SU-DHL-6 (cell line): ENCODE measurements at regions not wholly inside any gene's neighbourhood (a gene's known extent, or its start where the extent isn't known, plus 50 kb on each side); places are given as distances from the start of the nearest gene placed in this dataset.

Experiments used
- EZH2phosphoT487 ChIP-seq: fragments of 200-600 bp; sonication (generic), shearing (Covaris generic); conservative IDR thresholded peaks from 2 replicates; pipeline ENCODE4 v1.6.1; 2018; ENCODE audit warnings: mild to moderate bottlenecking, antibody characterized with exemption, low read length, moderate library complexity, mixed read lengths
- TF ChIP-seq, protein P1 (sequence below): fragments of 200-600 bp; sonication (generic); IDR thresholded peaks from one replicate; pipeline ENCODE4 v1.5.1; 2017; ENCODE audit warnings: antibody characterized with exemption, mild to moderate bottlenecking, low read length, moderate library complexity; ENCODE audit not compliant: insufficient read depth, poor library complexity, severe bottlenecking

GRCh38 chr10:129253865-129254179 lies 213.2 kb upstream of the MGMT start:
- TF ChIP-seq, protein P1, sequence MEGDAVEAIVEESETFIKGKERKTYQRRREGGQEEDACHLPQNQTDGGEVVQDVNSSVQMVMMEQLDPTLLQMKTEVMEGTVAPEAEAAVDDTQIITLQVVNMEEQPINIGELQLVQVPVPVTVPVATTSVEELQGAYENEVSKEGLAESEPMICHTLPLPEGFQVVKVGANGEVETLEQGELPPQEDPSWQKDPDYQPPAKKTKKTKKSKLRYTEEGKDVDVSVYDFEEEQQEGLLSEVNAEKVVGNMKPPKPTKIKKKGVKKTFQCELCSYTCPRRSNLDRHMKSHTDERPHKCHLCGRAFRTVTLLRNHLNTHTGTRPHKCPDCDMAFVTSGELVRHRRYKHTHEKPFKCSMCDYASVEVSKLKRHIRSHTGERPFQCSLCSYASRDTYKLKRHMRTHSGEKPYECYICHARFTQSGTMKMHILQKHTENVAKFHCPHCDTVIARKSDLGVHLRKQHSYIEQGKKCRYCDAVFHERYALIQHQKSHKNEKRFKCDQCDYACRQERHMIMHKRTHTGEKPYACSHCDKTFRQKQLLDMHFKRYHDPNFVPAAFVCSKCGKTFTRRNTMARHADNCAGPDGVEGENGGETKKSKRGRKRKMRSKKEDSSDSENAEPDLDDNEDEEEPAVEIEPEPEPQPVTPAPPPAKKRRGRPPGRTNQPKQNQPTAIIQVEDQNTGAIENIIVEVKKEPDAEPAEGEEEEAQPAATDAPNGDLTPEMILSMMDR = no peak
- TF ChIP-seq EZH2phosphoT487 = no peak
